NCI-H774 (cell line): ENCODE measurements at regions not wholly inside any gene's neighbourhood (a gene's known extent, or its start where the extent isn't known, plus 50 kb on each side); places are given as distances from the start of the nearest gene placed in this dataset.

ENCODE experiments used
- DNase-seq: peaks from one replicate; lab custom pipeline; 2025; lab: John Stamatoyannopoulos, UW

- no peak for DNase-seq
Measured at GRCh38 chr6:144335311-144335861, 50.3 kb downstream of the UTRN start.

GRCh38 chr6:144335914-144336313 is 50.8 kb downstream of the UTRN start:
- DNase-seq, result no peak

GRCh38 chr6:144336900-144337299 is 51.8 kb downstream of the UTRN start:
- no peak for DNase-seq

- DNase-seq, result no peak
Measured at GRCh38 chr6:144338474-144338873, 53.3 kb downstream of the UTRN start.

GRCh38 chr6:144338951-144339700 is 54.0 kb downstream of the UTRN start:
- DNase-seq, result no peak

- no peak for DNase-seq
Measured at GRCh38 chr6:144339859-144340452, 54.8 kb downstream of the UTRN start.

- DNase-seq, result no peak
Measured at GRCh38 chr6:144340541-144341371, 55.6 kb downstream of the UTRN start.

- DNase-seq, result no peak
Measured at GRCh38 chr6:144341831-144342527, 56.8 kb downstream of the UTRN start.

- no peak for DNase-seq
Measured at GRCh38 chr6:144343701-144344428, 58.7 kb downstream of the UTRN start.

GRCh38 chr6:144344646-144345045 is 59.5 kb downstream of the UTRN start:
- DNase-seq, result no peak

GRCh38 chr6:144345451-144345850 is 60.3 kb downstream of the UTRN start:
- DNase-seq, result no peak

GRCh38 chr6:144346719-144347447 is 61.7 kb downstream of the UTRN start:
- no peak for DNase-seq

- DNase-seq, result no peak
Measured at GRCh38 chr6:144347448-144347759, 62.3 kb downstream of the UTRN start.

GRCh38 chr6:144347933-144348332 is 62.8 kb downstream of the UTRN start:
- no peak for DNase-seq

- DNase-seq, result no peak
Measured at GRCh38 chr6:144349690-144350527, 64.8 kb downstream of the UTRN start.

- no peak for DNase-seq
Measured at GRCh38 chr6:144350528-144350880, 65.4 kb downstream of the UTRN start.

GRCh38 chr6:144351379-144352127 is 66.4 kb downstream of the UTRN start:
- DNase-seq, result no peak

GRCh38 chr6:144352331-144352730 is 67.2 kb downstream of the UTRN start:
- no peak for DNase-seq

- no peak for DNase-seq
Measured at GRCh38 chr6:144353871-144354314, 68.8 kb downstream of the UTRN start.
